LoVo (cell line): ENCODE measurements at regions not wholly inside any gene's neighbourhood (a gene's known extent, or its start where the extent isn't known, plus 50 kb on each side); places are given as distances from the start of the nearest gene placed in this dataset.
"Not testable (repeated sequence)": the region's sequence is repeated elsewhere in the genome, so short reads cannot be mapped to it uniquely, and the experiment has no call there.

Experiments used
- DNase-seq: peaks from one replicate; pipeline ENCODE4 v3.0.0-alpha.2; 2016; ENCODE audit warnings: low spot score

GRCh38 chr2:2464094-2464493 is 133.0 kb upstream of the MYT1L start:
- DNase-seq = no peak

DNA sequence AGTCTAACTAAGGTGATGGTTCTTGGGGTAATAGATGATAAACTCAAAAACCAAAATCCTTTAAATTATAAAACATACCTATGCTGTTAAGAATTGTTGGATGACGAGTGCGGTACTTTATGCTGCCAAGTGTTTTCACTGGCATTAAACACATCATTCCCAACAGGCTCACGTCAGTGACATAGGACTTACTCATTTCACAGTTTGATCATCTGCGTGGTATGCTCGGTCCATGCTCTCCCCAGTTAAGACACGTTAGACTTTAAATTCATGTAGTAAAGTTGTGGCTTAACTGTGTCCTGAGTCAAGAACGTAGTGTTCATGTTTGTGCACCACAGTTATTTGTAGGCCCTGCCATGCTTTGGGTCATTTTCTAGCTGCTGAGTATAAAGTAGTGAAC is 125.6 kb upstream of the MYT1L start:
- no peak for DNase-seq

DNA sequence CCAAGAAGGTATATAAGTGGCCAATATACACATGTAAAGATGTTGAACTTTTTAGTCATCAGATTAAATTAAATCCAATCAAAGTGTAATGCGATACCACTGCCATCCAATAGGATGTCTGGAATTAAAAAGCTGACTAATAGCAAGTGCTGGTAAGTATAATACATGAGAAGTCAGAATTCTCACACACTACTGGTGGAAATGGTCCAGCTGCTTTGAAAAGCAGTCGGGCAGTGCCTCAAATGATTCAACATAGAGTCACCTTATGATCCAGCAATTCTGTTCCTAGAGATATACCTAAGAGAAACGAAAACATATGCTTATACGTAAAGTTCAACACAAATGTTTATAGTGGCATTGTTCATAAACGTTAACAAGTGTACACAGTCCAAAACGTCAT is 124.1 kb upstream of the MYT1L start:
- no peak for DNase-seq

- no peak for DNase-seq
Measured at GRCh38 chr2:2452961-2453360, 121.9 kb upstream of the MYT1L start.

DNA sequence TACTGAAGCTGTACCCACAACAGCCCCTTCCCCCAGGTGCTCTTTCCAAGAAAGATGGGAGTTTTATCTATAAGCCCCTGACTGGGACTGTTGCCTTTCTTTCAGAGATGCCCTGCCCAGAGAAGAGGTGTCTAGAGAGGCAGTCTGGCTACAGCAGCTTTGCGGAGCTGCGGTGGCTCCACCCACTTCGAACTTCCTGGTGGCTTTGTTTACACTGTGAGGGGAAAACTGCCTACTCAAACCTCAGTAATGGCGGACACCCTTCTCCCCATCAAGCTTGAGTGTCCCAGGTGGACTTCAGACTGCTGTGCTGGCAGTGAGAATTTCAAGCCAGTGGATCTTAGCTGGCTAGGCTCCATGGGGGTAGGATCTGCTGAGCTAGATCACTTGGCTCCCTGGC is 120.2 kb upstream of the MYT1L start:
- not testable (repeated sequence) for DNase-seq

- DNase-seq = no peak
Measured at GRCh38 chr2:2448178-2448577, 117.1 kb upstream of the MYT1L start.

- DNase-seq = no peak
Measured at GRCh38 chr2:2422621-2423020, 91.5 kb upstream of the MYT1L start.

DNA sequence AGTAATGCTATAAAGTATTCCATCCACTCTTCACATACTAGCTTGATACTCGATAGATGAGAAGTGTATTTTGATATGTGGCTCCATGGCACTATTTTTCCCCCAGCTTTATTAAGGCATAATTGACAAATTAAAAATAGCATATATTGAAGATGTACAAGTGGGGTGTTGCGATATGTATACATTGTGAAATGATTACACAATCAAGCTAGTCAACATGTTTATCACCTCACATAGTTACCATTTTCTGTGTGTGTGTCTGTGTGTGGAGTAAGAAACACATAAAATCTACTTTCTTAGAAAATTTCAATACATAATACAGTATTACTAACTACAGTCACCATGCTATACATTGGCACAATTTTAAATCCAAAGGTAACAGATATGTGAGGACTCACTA is 82.5 kb upstream of the MYT1L start:
- DNase-seq = no peak

DNA sequence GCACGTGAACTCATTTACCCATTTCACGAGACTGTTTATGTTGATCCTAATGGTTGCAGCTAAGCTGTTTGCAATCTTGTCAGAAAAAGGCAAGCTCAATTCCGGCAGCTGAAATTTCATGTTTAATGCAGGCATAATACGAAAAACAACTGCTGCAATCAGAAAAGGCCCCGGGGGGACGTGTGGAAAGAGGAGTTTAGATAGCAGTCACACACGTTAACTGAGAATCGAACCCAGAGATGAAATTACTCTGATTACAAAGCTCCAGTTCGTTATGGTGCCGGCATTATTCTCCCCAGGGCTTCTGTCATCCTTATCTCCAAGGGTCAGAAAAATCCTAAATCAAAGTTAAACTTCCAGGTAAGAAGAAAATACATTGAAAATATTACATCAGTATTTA is 79.9 kb upstream of the MYT1L start:
- DNase-seq = no peak

DNA sequence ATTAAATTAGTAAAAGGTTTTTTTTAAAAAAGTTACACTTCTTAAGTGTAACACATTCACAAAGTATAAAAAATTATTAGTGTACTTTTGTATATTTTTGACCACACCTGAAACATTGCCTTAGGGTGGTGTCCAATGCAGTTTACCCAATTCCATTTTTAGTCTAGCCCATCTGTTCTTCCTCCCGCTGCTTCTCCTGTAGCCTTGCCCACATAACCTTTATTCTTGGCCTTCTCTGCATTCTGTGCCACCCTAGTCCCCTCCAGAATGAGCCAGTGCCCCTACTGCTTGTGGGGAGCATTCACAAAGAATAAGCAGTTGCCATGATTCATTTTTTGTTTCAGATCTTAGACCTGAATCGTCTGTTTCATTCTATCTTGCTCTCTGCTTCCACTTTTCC is 78.4 kb upstream of the MYT1L start:
- DNase-seq = no peak

DNA sequence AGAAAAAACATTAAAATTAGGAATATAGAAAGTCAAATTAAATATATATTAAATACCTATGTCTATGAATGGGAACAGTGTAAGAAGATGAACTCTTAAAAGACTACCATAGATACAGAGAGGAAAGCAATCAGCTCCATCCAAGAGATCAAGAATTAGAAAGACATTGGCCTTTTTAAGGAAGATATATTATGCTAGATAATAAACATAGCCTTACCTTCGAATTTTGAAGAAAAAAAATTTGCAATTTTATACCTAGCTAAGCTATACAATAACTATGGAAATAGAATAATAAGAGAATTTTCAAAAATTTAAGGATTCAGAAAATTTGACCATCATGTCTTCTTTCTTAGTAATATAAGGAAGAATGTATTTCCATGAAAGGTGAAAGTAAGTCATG is 74.7 kb upstream of the MYT1L start:
- DNase-seq = no peak

- no peak for DNase-seq
Measured at GRCh38 chr2:2400286-2401038, 69.4 kb upstream of the MYT1L start.

- DNase-seq = no peak
Measured at GRCh38 chr2:2399396-2399795, 68.3 kb upstream of the MYT1L start.

GRCh38 chr2:2392332-2392731 is 61.3 kb upstream of the MYT1L start:
- DNase-seq = no peak

- DNase-seq = no peak
Measured at GRCh38 chr2:2389215-2389614, 58.1 kb upstream of the MYT1L start.
